ENCODE measurements at regions not wholly inside any gene's neighbourhood (a gene's known extent, or its start where the extent isn't known, plus 50 kb on each side); places are given as distances from the start of the nearest gene placed in this dataset.

DNA sequence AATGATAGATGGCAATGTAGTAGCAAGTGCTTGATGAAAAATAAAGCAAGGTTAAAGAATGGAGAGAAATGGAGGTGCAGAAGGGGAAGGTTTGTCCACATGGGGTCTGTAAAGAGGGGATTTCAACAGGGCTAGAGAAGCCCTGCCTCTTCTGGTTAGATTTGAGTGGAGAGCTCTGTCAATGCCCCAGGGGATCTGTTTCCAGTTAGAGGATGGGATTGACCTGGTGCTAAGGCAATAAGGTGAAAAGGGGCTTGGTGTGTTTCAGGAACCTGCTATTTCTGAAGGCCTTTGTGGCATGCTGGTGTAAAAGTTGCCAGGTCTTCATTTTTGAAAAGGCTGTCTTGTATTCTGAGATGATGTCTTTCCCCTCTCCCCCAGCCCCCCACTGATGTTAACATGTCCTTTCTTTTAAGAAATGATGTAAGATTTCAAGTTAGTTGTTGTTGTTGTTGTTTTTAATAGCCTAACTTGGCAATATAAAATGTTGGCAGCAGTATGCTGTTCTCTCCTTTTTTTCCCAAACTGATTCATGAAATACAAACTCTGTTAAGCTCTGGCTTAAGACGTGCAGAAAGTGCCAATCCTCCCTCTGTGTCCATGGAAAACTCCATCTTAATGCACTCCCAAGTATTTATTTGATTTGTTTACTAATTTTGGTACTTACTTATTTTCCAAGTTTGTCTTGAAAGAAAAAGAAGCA lies 370.3 kb upstream of the ADGRL2 start:
- Histone ChIP-seq H3K4me1 (ENCODE audit: control insufficient read depth, insufficient read depth, low read length) (peaks cover 21% of the 10 kb centered on the region), H3K27me3 (ENCODE audit: control insufficient read depth, insufficient read depth, low read length) (no peaks in the 10 kb centered on the region), H3K9ac (ENCODE audit: low read depth, low read length) (no peak overlapping the region), H3K36me3 (ENCODE audit: control insufficient read depth, insufficient read depth, low read length) (no peaks in the 10 kb centered on the region), H3K9me3 (ENCODE audit: control insufficient read depth, insufficient read depth, low read length) (no peaks in the 10 kb centered on the region), H3K4me3 (ENCODE audit: low read depth, low read length) (no peak overlapping the region)

DNA sequence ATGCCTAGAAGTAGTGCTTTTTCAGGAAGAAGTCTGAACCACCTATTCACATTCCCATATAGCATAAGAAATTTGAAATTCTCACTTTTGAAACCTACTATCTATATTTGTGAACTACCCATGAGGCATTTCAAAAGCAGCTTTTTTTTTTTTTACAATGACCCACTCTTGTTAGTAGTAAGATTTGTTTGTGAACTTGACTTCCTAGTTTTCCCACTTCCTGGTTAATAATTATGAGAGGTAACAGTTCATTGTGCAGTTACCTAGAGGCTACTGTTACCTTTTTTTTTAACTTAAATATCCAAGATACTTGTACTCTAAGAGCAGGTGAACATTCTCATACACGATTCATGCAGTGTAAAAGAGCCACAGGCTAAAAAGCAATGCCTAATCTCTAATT lies 371.7 kb upstream of the ADGRL2 start:
- no peaks in the 10 kb centered on the region for H3K9me3 ChIP-seq (ENCODE audit: control insufficient read depth, insufficient read depth, low read length)
- no peaks in the 10 kb centered on the region for H3K36me3 ChIP-seq (ENCODE audit: control insufficient read depth, insufficient read depth, low read length)
- no peaks in the 10 kb centered on the region for H3K27me3 ChIP-seq (ENCODE audit: control insufficient read depth, insufficient read depth, low read length)
- H3K4me1 ChIP-seq (ENCODE audit: control insufficient read depth, insufficient read depth, low read length) = peaks cover 21% of the 10 kb centered on the region
- H3K4me3 ChIP-seq (ENCODE audit: low read depth, low read length) = no peak overlapping the region
- no peak overlapping the region for H3K9ac ChIP-seq (ENCODE audit: low read depth, low read length)

DNA sequence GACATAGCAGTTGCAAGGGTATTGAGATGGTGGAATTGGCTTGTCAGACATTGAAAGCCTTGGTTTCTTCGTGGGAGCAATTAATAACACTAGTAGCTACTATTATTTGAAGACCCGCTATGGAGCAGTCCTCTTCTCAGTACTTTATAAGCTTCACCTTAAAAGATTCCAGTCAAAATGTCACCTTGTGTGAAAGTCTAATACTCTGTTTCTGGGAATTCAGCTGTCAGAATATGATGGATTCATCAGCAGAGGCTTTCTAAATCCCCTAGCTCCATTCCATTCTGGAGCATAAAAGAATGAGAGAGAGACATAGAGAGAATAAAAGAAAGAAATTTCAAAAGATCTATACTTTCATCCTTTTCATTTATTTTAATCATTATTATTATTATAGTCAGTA lies 375.9 kb upstream of the ADGRL2 start:
- H3K36me3 ChIP-seq (ENCODE audit: control insufficient read depth, insufficient read depth, low read length) = no peaks in the 10 kb centered on the region
- no peaks in the 10 kb centered on the region for H3K9me3 ChIP-seq (ENCODE audit: control insufficient read depth, insufficient read depth, low read length)
- no peak overlapping the region for H3K4me3 ChIP-seq (ENCODE audit: low read depth, low read length)
- no peak overlapping the region for H3K9ac ChIP-seq (ENCODE audit: low read depth, low read length)
- no peaks in the 10 kb centered on the region for H3K4me1 ChIP-seq (ENCODE audit: control insufficient read depth, insufficient read depth, low read length)
- no peaks in the 10 kb centered on the region for H3K27me3 ChIP-seq (ENCODE audit: control insufficient read depth, insufficient read depth, low read length)

DNA sequence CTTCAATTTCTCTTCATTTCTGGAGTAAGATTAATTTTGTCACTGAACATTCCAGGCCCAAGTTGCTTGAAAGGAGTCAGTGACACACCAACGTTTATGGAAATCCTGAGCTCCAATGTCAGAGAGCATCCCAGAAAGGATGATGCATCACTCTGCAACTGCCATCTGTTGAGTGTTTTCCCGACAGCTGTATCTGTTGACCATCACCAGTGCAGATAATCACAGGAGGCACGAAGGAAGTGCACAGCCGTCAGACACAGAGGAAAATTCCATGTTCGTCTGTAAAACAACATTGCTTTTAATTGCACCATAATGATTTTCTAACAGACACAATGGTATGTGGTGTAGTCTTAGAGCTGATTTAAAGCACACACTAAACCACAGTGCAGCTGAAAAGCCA lies 376.7 kb upstream of the ADGRL2 start:
- H3K36me3 ChIP-seq (ENCODE audit: control insufficient read depth, insufficient read depth, low read length) = no peaks in the 10 kb centered on the region

GRCh38 chr1:81420760-81421159 lies 380.0 kb upstream of the ADGRL2 start:
- H3K4me3 ChIP-seq (ENCODE audit: low read depth, low read length) = no peak overlapping the region
- no peaks in the 10 kb centered on the region for H3K4me1 ChIP-seq (ENCODE audit: control insufficient read depth, insufficient read depth, low read length)
- H3K27me3 ChIP-seq (ENCODE audit: control insufficient read depth, insufficient read depth, low read length) = no peaks in the 10 kb centered on the region
- no peaks in the 10 kb centered on the region for H3K36me3 ChIP-seq (ENCODE audit: control insufficient read depth, insufficient read depth, low read length)
- no peaks in the 10 kb centered on the region for H3K9me3 ChIP-seq (ENCODE audit: control insufficient read depth, insufficient read depth, low read length)
- H3K9ac ChIP-seq (ENCODE audit: low read depth, low read length) = no peak overlapping the region

More for the DNA sequence above, 376.7 kb upstream of the ADGRL2 start:
- Histone ChIP-seq H3K9ac (ENCODE audit: low read depth, low read length) (no peak overlapping the region), H3K4me1 (ENCODE audit: control insufficient read depth, insufficient read depth, low read length) (no peaks in the 10 kb centered on the region), H3K27me3 (ENCODE audit: control insufficient read depth, insufficient read depth, low read length) (no peaks in the 10 kb centered on the region), H3K9me3 (ENCODE audit: control insufficient read depth, insufficient read depth, low read length) (no peaks in the 10 kb centered on the region), H3K4me3 (ENCODE audit: low read depth, low read length) (no peak overlapping the region)

- Histone ChIP-seq H3K36me3 (ENCODE audit: control insufficient read depth, insufficient read depth, low read length) (no peaks in the 10 kb centered on the region), H3K9ac (ENCODE audit: low read depth, low read length) (no peak overlapping the region), H3K27me3 (ENCODE audit: control insufficient read depth, insufficient read depth, low read length) (no peaks in the 10 kb centered on the region), H3K9me3 (ENCODE audit: control insufficient read depth, insufficient read depth, low read length) (no peaks in the 10 kb centered on the region), H3K4me1 (ENCODE audit: control insufficient read depth, insufficient read depth, low read length) (peaks cover 23% of the 10 kb centered on the region), H3K4me3 (ENCODE audit: low read depth, low read length) (no peak overlapping the region)
These were observed 386.2 kb upstream of the ADGRL2 start for GRCh38 chr1:81414488-81415015.

- H3K4me3 ChIP-seq (ENCODE audit: low read depth, low read length) = no peak overlapping the region
- no peaks in the 10 kb centered on the region for H3K9me3 ChIP-seq (ENCODE audit: control insufficient read depth, insufficient read depth, low read length)
- H3K9ac ChIP-seq (ENCODE audit: low read depth, low read length) = no peak overlapping the region
- no peaks in the 10 kb centered on the region for H3K36me3 ChIP-seq (ENCODE audit: control insufficient read depth, insufficient read depth, low read length)
- no peaks in the 10 kb centered on the region for H3K27me3 ChIP-seq (ENCODE audit: control insufficient read depth, insufficient read depth, low read length)
- peaks cover 23% of the 10 kb centered on the region for H3K4me1 ChIP-seq (ENCODE audit: control insufficient read depth, insufficient read depth, low read length)
These were observed 387.8 kb upstream of the ADGRL2 start for GRCh38 chr1:81412954-81413353.

DNA sequence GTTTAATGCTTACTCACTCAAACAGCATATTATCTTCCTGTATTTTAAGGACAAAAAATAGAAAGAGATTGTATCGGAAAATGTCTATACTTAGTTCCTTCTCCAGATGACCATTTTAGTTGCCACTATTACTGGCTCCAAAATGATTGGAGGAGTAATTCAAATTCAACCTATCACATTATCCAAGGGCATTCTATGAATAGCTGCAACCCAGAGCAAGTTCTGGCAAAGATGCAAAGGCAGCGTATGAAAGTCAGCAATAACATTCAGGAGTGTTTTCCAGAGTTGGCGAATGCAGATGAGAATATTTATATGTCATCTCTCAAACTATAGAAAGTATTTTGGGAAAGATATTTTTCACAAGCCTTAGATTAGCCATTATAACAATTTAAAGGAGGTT lies 389.8 kb upstream of the ADGRL2 start:
- H3K9me3 ChIP-seq (ENCODE audit: control insufficient read depth, insufficient read depth, low read length) = no peaks in the 10 kb centered on the region

GRCh38 chr1:81410351-81410750 lies 390.4 kb upstream of the ADGRL2 start:
- Histone ChIP-seq H3K4me3 (ENCODE audit: low read depth, low read length) (no peak overlapping the region), H3K4me1 (ENCODE audit: control insufficient read depth, insufficient read depth, low read length) (peaks cover 38% of the 10 kb centered on the region), H3K27me3 (ENCODE audit: control insufficient read depth, insufficient read depth, low read length) (no peaks in the 10 kb centered on the region), H3K9ac (ENCODE audit: low read depth, low read length) (no peak overlapping the region), H3K9me3 (ENCODE audit: control insufficient read depth, insufficient read depth, low read length) (no peaks in the 10 kb centered on the region), H3K36me3 (ENCODE audit: control insufficient read depth, insufficient read depth, low read length) (no peaks in the 10 kb centered on the region)

More for the DNA sequence above, 389.8 kb upstream of the ADGRL2 start:
- Histone ChIP-seq H3K4me1 (ENCODE audit: control insufficient read depth, insufficient read depth, low read length) (peaks cover 38% of the 10 kb centered on the region), H3K36me3 (ENCODE audit: control insufficient read depth, insufficient read depth, low read length) (no peaks in the 10 kb centered on the region), H3K27me3 (ENCODE audit: control insufficient read depth, insufficient read depth, low read length) (no peaks in the 10 kb centered on the region), H3K4me3 (ENCODE audit: low read depth, low read length) (no peak overlapping the region), H3K9ac (ENCODE audit: low read depth, low read length) (no peak overlapping the region)

DNA sequence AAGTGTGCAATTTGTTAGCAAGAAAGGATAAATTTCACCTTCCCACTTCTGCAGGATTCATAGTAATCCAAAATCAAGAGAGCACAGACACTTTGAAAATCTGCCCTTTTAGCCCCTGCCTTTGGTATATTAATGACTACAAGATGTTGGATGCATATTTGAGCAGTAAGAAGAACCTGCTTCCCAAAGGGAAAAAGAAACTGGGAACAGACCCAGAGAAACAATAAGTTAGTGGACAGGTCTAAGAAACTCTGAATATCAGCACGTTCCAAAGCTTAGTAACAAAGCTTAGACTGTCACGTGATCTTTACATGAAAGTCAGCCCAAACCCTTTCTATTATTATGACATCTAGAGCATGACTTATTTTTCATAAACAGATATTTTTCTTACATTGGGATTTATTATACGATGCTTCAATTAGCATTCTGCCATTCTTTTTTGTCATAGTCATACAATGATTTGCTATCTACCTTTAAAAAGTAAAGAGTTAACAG lies 390.9 kb upstream of the ADGRL2 start:
- no peaks in the 10 kb centered on the region for H3K27me3 ChIP-seq (ENCODE audit: control insufficient read depth, insufficient read depth, low read length)
- no peaks in the 10 kb centered on the region for H3K36me3 ChIP-seq (ENCODE audit: control insufficient read depth, insufficient read depth, low read length)
- peaks cover 35% of the 10 kb centered on the region for H3K4me1 ChIP-seq (ENCODE audit: control insufficient read depth, insufficient read depth, low read length)
- no peak overlapping the region for H3K9ac ChIP-seq (ENCODE audit: low read depth, low read length)
- no peaks in the 10 kb centered on the region for H3K9me3 ChIP-seq (ENCODE audit: control insufficient read depth, insufficient read depth, low read length)
- H3K4me3 ChIP-seq (ENCODE audit: low read depth, low read length) = no peak overlapping the region

GRCh38 chr1:81409262-81409661 lies 391.5 kb upstream of the ADGRL2 start:
- H3K4me1 ChIP-seq (ENCODE audit: control insufficient read depth, insufficient read depth, low read length) = peaks cover 31% of the 10 kb centered on the region
- no peaks in the 10 kb centered on the region for H3K36me3 ChIP-seq (ENCODE audit: control insufficient read depth, insufficient read depth, low read length)
- H3K9ac ChIP-seq (ENCODE audit: low read depth, low read length) = no peak overlapping the region
- H3K4me3 ChIP-seq (ENCODE audit: low read depth, low read length) = no peak overlapping the region
- no peaks in the 10 kb centered on the region for H3K27me3 ChIP-seq (ENCODE audit: control insufficient read depth, insufficient read depth, low read length)
- no peaks in the 10 kb centered on the region for H3K9me3 ChIP-seq (ENCODE audit: control insufficient read depth, insufficient read depth, low read length)

DNA sequence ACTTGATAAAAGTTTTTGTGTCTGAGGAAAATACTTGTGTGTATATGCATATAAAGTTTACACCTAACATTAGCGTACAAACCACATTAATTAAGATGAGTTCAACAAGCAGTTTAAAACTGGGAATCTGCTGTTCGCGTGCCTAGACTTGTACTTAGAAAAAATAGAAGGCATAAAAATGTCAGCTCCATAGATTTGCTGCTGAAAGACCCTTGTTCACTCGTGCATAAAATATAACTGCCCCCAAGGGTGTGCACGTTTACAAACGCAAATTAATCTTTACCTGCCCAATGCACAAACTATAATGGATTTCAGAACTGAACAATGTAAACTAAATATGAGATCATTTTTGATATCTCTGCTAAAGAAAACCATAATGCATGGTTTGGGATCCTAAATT lies 392.3 kb upstream of the ADGRL2 start:
- Histone ChIP-seq H3K9me3 (ENCODE audit: control insufficient read depth, insufficient read depth, low read length) (no peaks in the 10 kb centered on the region), H3K27me3 (ENCODE audit: control insufficient read depth, insufficient read depth, low read length) (no peaks in the 10 kb centered on the region), H3K4me3 (ENCODE audit: low read depth, low read length) (no peak overlapping the region), H3K36me3 (ENCODE audit: control insufficient read depth, insufficient read depth, low read length) (no peaks in the 10 kb centered on the region), H3K9ac (ENCODE audit: low read depth, low read length) (no peak overlapping the region), H3K4me1 (ENCODE audit: control insufficient read depth, insufficient read depth, low read length) (peaks cover 29% of the 10 kb centered on the region)

All from iPS-15b (cell line).